CD1c-positive myeloid dendritic cell (primary cell): ENCODE measurements at regions not wholly inside any gene's neighbourhood (a gene's known extent, or its start where the extent isn't known, plus 50 kb on each side); places are given as distances from the start of the nearest gene placed in this dataset.

Experiments
- DNase-seq: peaks from one replicate; pipeline ENCODE4 v3.0.0-alpha.2; 2016; ENCODE audit errors: extremely low spot score

- no peak for DNase-seq
These were observed 434.0 kb upstream of the C9orf72 start for GRCh38 chr9:28007097-28007817.

DNA sequence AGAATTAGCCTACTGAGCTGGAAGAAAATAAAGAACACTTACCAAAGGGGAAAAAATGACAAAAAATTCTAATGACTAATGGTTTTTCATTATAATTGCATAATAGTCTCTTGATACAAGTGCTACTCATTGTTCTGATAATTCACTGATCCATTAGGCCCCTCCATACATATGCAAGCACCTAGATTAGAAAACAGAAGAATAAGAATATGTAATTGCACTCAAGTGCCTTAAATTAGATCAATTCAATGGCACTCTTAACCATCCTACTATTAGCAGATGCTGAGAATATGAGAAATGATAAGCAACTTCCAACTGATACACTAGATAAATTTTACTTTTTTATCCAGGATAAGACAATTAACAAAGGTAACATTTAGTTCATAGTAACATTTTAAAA is 440.9 kb upstream of the C9orf72 start:
- no peak for DNase-seq

GRCh38 chr9:28024676-28025075 is 451.4 kb upstream of the C9orf72 start:
- no peak for DNase-seq

DNA sequence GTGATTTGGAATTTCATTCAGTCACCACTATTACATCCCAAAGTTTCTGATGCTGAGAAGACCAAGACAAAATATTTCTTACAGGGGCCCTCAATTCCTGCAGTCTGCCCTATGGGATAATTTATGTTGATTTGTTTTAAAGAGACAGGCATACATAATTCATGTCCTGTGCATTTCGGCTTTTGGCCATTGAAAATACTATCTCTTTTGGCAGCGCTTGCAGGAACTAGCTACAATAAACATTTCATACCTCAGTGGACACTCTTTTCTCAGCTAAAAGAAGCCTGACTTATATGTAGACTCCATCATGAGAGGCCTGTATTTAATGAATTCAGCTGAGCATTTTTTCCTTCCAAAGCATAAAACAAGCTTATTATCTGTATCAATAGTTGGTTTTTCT is 451.9 kb upstream of the C9orf72 start:
- DNase-seq, result no peak

GRCh38 chr9:28031521-28032267 is 458.4 kb upstream of the C9orf72 start:
- DNase-seq, result no peak

DNA sequence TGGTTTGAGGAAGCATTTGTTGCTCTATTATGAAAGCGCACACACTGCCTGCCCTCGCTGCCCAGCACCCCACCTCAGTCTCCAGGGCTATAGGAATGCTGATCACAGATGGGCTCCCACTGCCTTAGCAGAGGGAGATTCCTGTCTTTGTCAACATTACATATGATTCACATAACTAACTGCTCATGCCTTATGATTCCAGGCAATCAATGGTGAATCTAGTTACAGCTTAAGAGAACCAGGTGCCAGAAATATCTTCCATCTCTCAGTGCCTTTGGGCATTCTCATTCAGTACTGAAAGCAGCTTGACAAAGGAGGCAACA is 458.9 kb upstream of the C9orf72 start:
- no peak for DNase-seq

GRCh38 chr9:28034242-28034641 is 461.0 kb upstream of the C9orf72 start:
- DNase-seq, result no peak

DNA sequence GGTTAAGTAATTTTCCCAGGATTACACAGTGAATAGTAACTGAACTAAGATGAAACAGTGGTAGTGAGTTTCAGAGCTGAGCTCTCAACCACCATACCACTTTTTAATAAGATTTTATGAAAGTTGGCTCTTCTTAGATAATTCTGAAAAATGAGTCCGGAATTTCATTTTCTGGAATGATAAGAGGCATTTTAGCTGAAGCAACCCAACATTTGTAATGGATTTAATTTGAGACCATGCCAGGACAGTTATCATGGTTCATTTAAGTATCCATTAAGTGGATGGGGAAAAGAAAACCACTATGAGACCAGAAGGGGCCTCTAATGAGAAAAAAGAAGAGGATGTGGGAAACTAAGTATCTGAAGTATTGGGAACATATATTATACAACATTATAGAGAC is 464.7 kb upstream of the C9orf72 start:
- no peak for DNase-seq

GRCh38 chr9:28045051-28045450 is 471.8 kb upstream of the C9orf72 start:
- DNase-seq, result no peak

- DNase-seq, result no peak
These were observed 476.8 kb upstream of the C9orf72 start for GRCh38 chr9:28050046-28050445.

DNA sequence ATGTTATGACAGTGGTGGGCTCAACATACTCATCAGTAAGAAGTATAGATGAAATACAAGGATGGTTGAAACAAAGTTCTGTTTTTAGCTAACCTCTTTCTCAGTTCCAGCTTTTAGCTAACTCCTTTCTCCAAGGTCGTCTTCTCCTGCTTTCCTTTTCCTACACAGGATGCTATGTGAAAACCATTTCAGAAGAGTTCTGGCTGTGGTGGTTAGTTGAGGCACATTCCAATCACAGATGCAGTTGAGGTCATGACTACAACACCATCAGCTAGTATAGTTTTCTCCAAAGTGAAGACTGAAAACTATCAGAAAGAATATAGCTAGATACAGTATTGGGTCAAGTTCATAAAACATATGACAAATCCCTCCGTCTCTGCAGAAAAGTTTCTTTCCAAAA is 477.7 kb upstream of the C9orf72 start:
- DNase-seq, result no peak

DNA sequence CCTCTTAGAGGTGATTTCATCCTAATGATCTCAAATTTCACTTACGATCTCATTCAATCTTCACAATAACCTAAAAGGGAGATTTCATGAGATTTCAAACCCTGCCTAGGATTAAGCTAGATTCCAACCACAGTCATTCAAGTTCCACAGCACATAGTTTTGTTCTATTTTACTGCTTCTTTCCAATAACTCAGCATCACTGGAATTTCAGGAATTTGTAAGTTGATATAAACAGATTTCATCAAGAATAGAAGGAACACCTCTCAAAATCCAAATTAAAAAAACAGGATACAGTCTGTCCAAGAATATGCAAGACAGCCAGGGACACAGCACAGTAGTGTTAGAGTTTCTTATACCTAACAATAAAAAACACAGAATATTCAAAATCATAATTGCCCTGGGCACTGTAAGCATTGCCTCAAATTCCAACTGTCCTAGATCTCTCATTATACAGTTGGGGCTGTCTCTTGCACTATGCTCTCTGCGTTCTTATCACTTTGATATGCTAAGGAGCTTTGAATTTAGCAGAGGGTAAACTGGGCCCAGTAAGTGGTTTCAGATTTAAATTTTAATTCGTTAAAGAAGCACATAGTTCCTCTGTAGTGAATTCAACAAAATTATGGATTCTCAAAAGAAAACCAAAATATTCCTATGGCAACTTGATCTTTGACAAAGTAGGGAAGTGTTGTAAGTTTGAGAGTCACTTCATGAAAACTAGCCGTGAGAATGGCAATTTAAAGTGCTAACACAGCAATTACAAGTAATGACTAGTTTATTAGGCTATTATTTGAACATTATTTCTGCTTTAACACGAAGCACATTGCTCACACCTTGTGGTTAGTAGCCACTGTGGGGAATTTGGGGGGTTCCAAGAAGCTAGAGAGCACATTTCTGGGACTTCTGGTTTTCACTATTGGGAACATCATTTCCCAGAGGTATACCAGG is 478.6 kb upstream of the C9orf72 start:
- DNase-seq, result no peak

GRCh38 chr9:28053096-28053777 is 480.0 kb upstream of the C9orf72 start:
- no peak for DNase-seq

- no peak for DNase-seq
These were observed 482.7 kb upstream of the C9orf72 start for GRCh38 chr9:28056006-28056405.

GRCh38 chr9:28056466-28056865 is 483.2 kb upstream of the C9orf72 start:
- no peak for DNase-seq

- no peak for DNase-seq
These were observed 485.9 kb upstream of the C9orf72 start for GRCh38 chr9:28059192-28059591.

DNA sequence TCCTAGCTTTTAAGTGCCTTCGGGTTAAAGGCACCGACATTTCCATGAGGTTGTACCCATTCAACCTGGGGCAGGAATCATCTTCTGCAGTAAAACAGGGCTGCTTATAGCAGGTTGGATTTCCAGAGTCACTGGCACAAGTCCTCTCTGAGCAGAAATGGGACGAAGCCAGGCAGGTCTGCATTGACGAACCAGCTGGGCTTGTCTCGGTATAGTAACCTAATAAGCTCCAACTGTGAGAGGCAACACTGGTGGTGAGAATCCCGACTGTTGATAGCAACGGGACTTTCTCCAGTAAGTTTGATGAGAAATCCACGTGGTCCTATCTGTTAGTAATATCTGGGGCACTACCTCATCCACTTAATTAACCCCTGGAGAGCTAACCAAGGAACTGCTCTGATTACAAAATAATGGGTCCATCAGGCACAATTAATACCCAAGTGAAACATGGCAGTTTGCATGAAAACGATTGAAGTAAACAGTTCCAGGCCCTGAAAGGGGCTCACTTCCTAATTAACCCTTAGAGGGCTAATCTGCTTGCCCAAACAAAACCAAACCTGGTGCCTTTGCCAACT is 491.0 kb upstream of the C9orf72 start:
- DNase-seq, result no peak

- peak; percentile 19 for DNase-seq
These were observed 500.0 kb upstream of the C9orf72 start for GRCh38 chr9:28073270-28073669.

- DNase-seq, result no peak
These were observed 506.4 kb upstream of the C9orf72 start for GRCh38 chr9:28079677-28080076.

DNA sequence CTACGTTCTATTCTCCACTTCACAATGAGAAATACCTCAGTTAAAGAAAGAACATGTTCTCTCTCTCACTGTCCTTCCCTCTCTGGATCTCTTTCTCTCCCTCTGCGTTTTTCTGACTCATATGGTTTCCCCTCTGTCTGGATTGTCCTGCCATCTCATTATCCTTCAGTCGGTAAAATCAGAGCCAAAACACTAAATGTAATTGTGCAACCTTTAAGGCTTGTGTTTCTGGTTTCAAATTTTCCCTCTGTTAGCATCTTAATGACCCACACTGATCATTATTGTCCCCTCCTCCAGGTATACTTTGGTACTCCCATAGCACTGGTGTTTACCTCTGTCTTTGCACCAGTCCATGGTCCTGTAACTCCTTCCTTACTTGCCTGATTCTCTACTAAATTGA is 509.4 kb upstream of the C9orf72 start:
- no peak for DNase-seq

DNA sequence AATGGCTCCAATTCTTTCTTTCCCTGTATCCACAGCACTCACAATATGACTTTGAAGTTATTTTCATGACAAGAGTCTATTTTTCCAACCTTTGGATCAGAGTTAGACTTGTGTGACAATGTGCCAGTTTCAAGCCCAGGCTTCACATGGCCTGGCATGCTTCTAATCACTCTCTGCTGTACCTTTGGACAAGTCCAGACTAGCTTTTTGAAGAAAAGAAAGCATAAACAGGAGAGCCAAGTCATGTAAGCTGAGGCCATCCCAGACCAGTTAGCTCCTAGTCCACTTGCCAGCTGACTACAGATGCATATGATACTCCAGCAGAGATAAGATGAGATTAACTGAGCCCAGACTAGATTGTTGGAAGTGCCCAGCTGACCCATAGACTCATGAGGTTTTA is 513.6 kb upstream of the C9orf72 start:
- no peak for DNase-seq
